HEK293 (cell line): ENCODE measurements at regions not wholly inside any gene's neighbourhood (a gene's known extent, or its start where the extent isn't known, plus 50 kb on each side); places are given as distances from the start of the nearest gene placed in this dataset.

ENCODE experiments used
- CTCF ChIP-seq: fragments of 450-650 bp; formaldehyde crosslinking; IDR thresholded peaks from 2 replicates; pipeline ENCODE4 v1.5.1; 2016; ENCODE audit warnings: missing biosample characterization, missing genetic modification characterization
- HOXA7 ChIP-seq: sonication (generic); formaldehyde crosslinking; IDR thresholded peaks from 2 replicates; pipeline ENCODE4 v1.8.1; 2022; ENCODE audit warnings: missing genetic modification reagents, borderline replicate concordance
- ZBTB8A ChIP-seq: fragments of 450-650 bp; formaldehyde crosslinking; IDR thresholded peaks from 2 replicates; pipeline ENCODE4 v1.5.1; 2016; ENCODE audit warnings: missing biosample characterization, missing genetic modification characterization
- ZNF114 ChIP-seq: fragments of 450-650 bp; formaldehyde crosslinking; IDR thresholded peaks from 2 replicates; pipeline ENCODE4 v1.5.0; 2017; ENCODE audit warnings: missing biosample characterization, missing genetic modification characterization
- ZNF776 ChIP-seq: fragments of 450-650 bp; formaldehyde crosslinking; IDR thresholded peaks from 2 replicates; pipeline ENCODE4 v1.5.0; 2017; ENCODE audit warnings: missing biosample characterization, missing genetic modification characterization, borderline replicate concordance

GRCh38 chr1:8217011-8217711, 100.8 kb upstream of the SLC45A1 start:
- TF ChIP-seq ZNF114 (tag by site-specific recombination) (no peak), CTCF (no peak), HOXA7 (CRISPR knock-in tag) (no peak), ZNF776 (tag by site-specific recombination) (no peak), ZBTB8A (tag by site-specific recombination) (no peak)
